Spleen (tissue), 7 donors: ENCODE measurements at regions not wholly inside any gene's neighbourhood (a gene's known extent, or its start where the extent isn't known, plus 50 kb on each side); places are given as distances from the start of the nearest gene placed in this dataset.

ENCODE experiments used
- POLR2A ChIP-seq, 3 donors: fragments of 450-650 bp; IDR thresholded peaks; one replicate each; pipeline ENCODE4 v1.5.1; 2017; ENCODE audit warnings: antibody characterized with exemption in 3 of 3, mild to moderate bottlenecking in 1 of 3
- POLR2AphosphoS5 ChIP-seq, 3 donors: sonication (generic); formaldehyde crosslinking; IDR thresholded peaks; one replicate each; pipeline ENCODE4 v1.5.1; 2017; ENCODE audit warnings: antibody characterized with exemption in 3 of 3
- TF ChIP-seq, protein P1 (sequence below), 11 experiments: fragments of 200-600 bp in 7 of 11; fragments of 450-650 bp in 4 of 11; sonication (generic) in 4 of 11; IDR thresholded peaks in 8 of 11; conservative IDR thresholded peaks in 3 of 11; 1 replicate in 7 of 11; 2 replicates in 4 of 11; pipeline versions ENCODE4 v1.4.0 to v1.8.0; 2016 to 2021; ENCODE audit warnings: antibody characterized with exemption in 11 of 11, inconsistent platforms in 4 of 11, mild to moderate bottlenecking in 1 of 11
- donor health status: DM: no; HTN: no; CAD: no; lungs with moderate emphysema.
- donor health status: DM: no; HTN: no; CAD: no.
- donor health status: DM: no; HTN: no; CAD: no.

DNA sequence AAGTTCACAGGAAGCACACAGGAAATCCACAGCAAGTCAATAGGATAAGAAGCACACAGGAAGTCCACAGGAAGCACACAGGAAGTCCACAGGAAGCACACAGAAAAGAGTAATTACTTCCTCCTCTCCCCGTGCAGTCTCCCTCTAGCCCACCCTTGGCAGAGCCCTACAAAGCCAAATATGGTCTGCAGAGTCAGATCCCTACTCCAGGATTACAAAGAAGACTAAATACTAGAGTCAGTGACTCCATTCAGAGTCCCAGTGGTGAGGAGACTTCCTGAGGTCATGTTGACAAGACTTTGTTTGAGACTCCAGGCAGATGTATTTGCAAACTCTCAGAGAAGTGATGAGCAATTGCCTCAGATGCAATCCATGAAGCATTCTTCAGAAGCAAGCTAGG is 398.6 kb upstream of the AUTS2 start:
- TF ChIP-seq, protein P1, sequence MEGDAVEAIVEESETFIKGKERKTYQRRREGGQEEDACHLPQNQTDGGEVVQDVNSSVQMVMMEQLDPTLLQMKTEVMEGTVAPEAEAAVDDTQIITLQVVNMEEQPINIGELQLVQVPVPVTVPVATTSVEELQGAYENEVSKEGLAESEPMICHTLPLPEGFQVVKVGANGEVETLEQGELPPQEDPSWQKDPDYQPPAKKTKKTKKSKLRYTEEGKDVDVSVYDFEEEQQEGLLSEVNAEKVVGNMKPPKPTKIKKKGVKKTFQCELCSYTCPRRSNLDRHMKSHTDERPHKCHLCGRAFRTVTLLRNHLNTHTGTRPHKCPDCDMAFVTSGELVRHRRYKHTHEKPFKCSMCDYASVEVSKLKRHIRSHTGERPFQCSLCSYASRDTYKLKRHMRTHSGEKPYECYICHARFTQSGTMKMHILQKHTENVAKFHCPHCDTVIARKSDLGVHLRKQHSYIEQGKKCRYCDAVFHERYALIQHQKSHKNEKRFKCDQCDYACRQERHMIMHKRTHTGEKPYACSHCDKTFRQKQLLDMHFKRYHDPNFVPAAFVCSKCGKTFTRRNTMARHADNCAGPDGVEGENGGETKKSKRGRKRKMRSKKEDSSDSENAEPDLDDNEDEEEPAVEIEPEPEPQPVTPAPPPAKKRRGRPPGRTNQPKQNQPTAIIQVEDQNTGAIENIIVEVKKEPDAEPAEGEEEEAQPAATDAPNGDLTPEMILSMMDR (IDR thresholded peaks at IDR 0.05 in 8 of 11, conservative IDR thresholded peaks at IDR 0.05 in 3 of 11) = no peak
- TF ChIP-seq POLR2A (IDR thresholded peaks at IDR 0.05) (no peak), POLR2AphosphoS5 (IDR thresholded peaks at IDR 0.05) (no peak)
